ENCODE measurements at regions not wholly inside any gene's neighbourhood (a gene's known extent, or its start where the extent isn't known, plus 50 kb on each side); places are given as distances from the start of the nearest gene placed in this dataset.

DNA sequence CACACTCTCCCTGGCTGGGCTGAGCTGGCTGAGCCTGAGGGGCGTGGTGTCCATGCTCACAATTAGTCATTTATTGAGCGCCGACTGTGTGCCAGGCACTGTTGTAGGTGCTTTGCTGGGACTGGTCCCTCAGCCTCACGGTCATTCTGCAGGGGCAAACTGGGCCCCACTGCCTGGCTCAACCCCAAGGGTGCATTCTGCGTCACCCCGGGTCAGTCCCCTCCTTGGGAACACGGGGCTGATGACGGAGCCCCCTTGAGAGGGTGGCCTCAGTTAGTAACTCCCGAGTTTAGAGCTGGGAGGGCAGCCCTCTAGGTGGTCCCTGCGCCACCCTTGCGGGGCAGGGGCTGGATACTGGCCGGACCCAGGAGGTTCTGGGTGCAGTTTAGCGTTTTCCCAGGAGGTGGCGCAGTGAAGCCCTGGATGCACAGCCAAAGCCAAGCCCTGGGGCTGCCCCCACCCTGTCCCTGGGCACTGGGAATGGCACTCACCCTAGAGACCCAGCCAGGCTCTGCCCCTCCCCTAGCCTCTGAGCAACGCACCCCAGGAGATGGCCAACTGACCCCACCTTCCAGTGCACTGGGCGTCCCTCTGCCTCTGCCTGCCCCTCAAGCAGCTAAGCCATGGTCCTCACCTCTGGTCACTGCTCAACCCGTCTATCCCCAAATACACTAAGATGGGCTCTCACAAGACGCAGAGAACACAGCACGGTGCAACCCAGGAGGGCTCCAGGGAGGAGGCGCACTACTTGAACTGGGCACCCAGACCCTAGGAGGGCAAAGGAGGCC, 243.2 kb upstream of the GSE1 start:
- ATAC-seq (ENCODE audit: low read depth in 2 of 2) (peak; percentile 46 to 51), DNase-seq (peak; percentile 31)
- Mint-ChIP-seq H3K27me3 (peaks cover 18 to 28% (median 26%) of the 10 kb centered on the region in 3 donors), H3K4me3 (no peak overlapping the region), H3K27ac (peak overlapping the region in 1 of 6 donors; percentile 38), H3K4me1 (peaks cover 0 to 3% (median 0%) of the 10 kb centered on the region in 3 donors), H3K36me3 (no peaks in the 10 kb centered on the region), H3K9me3 (no peaks in the 10 kb centered on the region)

DNA sequence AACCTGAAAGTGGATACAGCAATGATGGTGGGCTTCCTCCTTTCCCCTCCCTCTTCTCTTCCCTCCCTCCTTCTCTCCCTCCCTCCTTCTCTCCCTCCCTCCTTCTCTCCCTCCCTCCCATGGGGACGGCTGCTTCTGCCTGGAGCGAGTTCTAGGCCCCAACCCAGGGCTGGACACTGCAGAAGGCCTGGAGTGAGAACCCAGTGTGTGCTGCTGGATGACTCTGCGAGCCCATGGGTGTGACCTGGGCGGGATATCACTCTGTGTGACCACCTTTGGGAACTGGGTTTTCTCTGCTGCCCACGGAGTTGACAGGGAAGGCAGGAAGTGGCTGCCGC, 242.6 kb upstream of the GSE1 start:
- Mint-ChIP-seq H3K36me3 (no peaks in the 10 kb centered on the region), H3K9me3 (no peaks in the 10 kb centered on the region), H3K27me3 (peaks cover 18 to 28% (median 20%) of the 10 kb centered on the region in 3 donors), H3K4me1 (peaks cover 0 to 3% (median 0%) of the 10 kb centered on the region in 3 donors), H3K4me3 (no peak overlapping the region), H3K27ac (no peak overlapping the region)
- DNase-seq, result no peak
- ATAC-seq (ENCODE audit: low read depth in 2 of 2), result no peak

DNA sequence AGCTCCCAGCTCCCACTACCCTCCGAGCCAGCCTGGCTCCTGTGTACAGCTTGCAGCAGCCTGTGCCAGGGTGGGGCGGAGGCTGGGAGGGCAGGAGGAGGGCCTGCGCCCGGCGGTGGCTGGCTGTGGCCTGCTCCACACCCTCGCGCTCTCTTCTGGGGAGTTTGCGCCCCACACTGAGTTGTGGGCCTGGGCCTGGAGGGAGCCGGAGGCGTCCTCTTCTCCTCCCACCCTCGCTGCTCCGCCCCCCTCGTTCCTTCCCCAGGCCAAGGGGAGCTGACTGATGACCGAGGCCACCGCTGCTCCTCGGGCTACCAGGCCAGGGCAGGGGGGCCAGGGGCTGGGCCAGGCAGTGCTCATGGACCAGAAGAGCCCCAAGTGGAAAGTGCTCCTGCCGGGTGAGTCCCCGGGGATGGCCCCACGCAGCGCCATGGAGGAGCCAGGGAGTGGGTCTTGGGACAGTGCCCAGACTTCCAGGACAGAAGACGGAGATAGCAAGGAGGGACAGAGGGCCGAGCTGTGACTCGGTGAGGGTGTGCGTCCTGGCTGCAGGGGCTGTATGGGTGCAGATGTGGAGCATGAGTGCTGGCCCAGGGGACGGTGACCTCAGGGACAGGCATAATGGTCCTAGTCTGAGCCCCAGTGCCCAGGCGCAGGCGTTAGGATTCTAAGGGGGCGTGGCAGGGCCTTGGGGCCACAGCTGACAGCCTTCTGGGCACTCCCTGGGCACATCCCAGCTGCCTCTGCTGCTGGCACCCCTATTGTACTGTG, 242.1 kb upstream of the GSE1 start:
- DNase-seq (no peak), ATAC-seq (ENCODE audit: low read depth in 2 of 2) (no peak)
- Mint-ChIP-seq H3K4me3 (no peak overlapping the region), H3K27ac (peak overlapping the region in 1 of 6 donors; percentile 84), H3K4me1 (peaks cover 0 to 3% (median 0%) of the 10 kb centered on the region in 3 donors), H3K27me3 (peaks cover 17 to 25% (median 22%) of the 10 kb centered on the region in 3 donors), H3K36me3 (no peaks in the 10 kb centered on the region), H3K9me3 (no peaks in the 10 kb centered on the region)

DNA sequence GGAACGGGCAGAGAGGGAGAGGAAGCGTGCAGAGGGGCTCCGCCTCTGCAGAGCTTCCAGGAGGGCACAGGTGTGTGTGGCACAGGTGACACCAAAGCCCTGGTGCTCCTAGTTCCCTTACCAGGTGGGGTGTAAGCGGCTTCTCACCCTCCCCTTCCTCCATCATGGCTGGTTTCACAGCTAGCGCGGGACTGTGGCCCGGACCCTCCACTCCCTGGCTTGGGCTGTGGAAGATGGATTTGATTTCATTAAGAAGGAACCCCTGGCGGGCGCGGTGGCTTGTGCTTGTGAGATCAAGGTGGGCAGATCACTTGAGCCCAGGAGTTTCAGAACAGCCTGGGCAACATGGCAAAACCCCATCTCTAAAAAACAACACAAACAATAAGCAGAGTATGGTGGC, 241.2 kb upstream of the GSE1 start:
- no peak overlapping the region for H3K27ac Mint-ChIP-seq

DNA sequence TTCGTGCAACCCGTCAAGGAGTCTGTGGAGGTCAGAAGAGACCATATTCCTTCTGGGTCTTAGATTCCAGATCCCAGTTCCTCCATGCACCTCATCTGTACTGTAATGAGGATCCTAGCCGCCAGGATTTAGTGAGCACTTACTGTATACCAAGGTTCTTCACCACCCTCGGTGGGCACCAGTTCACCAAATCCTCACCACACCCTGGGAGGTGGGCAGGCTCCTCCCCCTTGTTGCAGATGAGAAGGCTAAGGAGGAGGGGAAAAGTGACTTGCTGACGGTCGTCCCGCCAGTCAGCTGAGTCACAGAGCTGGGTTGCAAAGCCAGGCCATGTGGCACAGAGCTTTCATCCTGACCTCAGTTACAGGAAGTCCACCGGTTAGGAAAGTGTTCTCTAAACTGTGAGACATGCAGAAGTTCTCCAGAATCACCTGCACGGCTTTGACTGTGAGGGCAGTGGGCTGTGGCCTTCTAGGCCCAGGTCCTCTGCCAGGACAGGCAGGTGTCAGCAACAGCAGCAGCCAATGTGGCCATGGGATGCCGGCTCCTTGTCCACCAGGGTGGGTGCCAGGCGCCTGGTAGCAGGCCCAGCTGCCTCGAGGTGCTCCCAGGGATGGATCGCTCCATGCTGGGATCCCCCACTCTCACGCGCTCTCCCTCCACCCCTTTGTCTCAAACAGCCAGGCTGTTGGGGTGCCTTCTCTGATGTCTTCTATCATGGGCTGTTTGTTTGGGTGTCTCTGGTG, 240.3 kb upstream of the GSE1 start:
- no peaks in the 10 kb centered on the region for H3K9me3 Mint-ChIP-seq
- H3K4me1 Mint-ChIP-seq, result peaks cover 0 to 3% (median 0%) of the 10 kb centered on the region in 3 donors
- H3K36me3 Mint-ChIP-seq, result no peaks in the 10 kb centered on the region
- H3K27me3 Mint-ChIP-seq, result peaks cover 5 to 28% (median 14%) of the 10 kb centered on the region in 3 donors
- peak overlapping the region in 1 of 8 donors; percentile 33 for H3K4me3 Mint-ChIP-seq
- H3K27ac Mint-ChIP-seq, result no peak overlapping the region
- DNase-seq (no peak), ATAC-seq (ENCODE audit: low read depth in 2 of 2) (no peak)

More for the DNA sequence above, 241.2 kb upstream of the GSE1 start:
- Mint-ChIP-seq H3K36me3 (no peaks in the 10 kb centered on the region), H3K4me1 (peaks cover 0 to 3% (median 0%) of the 10 kb centered on the region in 3 donors), H3K9me3 (no peaks in the 10 kb centered on the region), H3K4me3 (no peak overlapping the region), H3K27me3 (peaks cover 10 to 26% (median 16%) of the 10 kb centered on the region in 3 donors)
- DNase-seq, result no peak
- no peak for ATAC-seq (ENCODE audit: low read depth in 2 of 2)

DNA sequence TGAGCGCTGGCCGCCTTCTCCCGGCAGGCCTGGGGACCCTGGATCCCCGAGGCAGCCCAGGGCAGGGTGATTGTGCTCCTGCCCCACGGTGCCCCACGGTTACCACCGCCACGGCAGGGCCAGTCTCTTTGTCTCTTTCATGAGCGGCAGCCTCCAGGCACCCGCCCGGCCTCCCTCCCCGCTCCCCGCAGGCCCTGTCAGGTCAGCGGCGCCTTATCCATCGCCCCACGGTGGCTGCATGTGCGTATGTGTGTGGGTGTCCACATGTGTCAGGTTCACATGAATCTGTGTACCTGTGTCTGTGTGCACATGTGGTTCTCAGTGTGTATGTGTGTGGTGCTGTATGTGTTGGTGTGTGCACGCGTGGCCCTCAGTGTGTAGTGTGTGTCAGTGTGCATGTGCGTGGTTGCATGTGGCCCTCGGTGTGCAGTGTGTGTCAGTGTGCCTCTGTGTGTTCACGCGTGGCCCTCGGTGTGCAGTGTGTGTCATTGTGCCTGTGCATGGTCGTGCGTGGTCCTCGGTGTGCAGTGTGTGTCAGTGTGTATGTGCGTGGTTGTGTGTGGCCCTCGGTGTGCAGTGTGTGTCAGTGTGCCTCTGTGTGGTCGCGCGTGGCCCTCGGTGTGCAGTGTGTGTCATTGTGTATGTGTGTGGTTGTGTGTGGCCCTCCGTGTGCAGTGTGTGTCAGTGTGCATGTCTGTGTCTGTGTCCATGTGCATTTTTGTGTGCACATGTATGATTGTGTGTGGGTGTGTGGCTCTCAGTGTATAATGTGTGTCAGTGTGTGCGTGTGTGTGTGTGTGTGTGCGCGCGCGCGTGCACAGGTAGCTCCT, 239.2 kb upstream of the GSE1 start:
- Mint-ChIP-seq H3K27ac (peak overlapping the region in 2 of 6 donors; percentile 86 to 95), H3K9me3 (no peaks in the 10 kb centered on the region), H3K27me3 (peaks cover 5 to 35% (median 21%) of the 10 kb centered on the region in 3 donors), H3K4me1 (peaks cover 0 to 3% (median 0%) of the 10 kb centered on the region in 3 donors), H3K36me3 (no peaks in the 10 kb centered on the region), H3K4me3 (no peak overlapping the region)
- no peak for DNase-seq
- no peak for ATAC-seq (ENCODE audit: low read depth in 2 of 2)

DNA sequence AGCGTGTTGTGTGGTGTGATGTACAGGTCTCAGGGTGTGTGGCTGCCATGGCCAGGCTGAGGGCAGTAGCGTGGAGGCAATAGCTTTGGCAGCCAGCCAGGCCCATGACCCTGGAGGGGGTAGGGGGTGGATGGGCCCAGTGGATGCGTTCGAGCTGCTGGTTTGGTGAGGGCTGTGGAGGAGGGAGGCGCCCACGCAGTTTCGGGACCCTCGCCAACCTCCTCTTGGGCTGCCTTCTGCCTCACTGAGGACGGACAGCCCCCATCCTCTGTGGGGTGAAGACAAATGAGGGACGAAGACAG, 238.6 kb upstream of the GSE1 start:
- no peak overlapping the region for H3K4me3 Mint-ChIP-seq
- no peaks in the 10 kb centered on the region for H3K9me3 Mint-ChIP-seq
- ATAC-seq (ENCODE audit: low read depth in 2 of 2), result no peak
- H3K27ac Mint-ChIP-seq, result peak overlapping the region in 1 of 6 donors; percentile 95
- peaks cover 0 to 3% (median 0%) of the 10 kb centered on the region in 3 donors for H3K4me1 Mint-ChIP-seq
- H3K36me3 Mint-ChIP-seq, result no peaks in the 10 kb centered on the region
- H3K27me3 Mint-ChIP-seq, result peaks cover 5 to 37% (median 21%) of the 10 kb centered on the region in 3 donors
- DNase-seq, result no peak

DNA sequence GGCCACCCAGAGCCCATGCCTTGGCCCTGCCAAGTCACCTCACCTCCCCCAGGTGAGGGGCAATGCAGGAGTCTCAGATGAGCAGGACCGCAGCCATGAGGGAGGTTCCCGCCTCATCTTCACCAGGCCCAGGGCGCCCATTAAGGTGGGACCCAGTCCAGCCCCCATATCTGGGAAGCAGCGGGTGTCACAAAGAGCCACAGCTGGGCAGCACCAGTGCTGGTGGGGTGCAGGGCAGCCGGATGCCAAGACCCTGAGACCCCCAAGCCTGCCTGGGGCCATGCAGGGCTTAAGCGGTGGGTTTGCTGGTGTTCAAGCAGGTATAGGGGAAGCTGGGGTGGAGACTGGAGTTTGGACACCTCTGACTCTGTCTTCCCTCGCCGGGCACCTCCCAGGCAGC, 237.8 kb upstream of the GSE1 start:
- Mint-ChIP-seq H3K27ac (no peak overlapping the region), H3K9me3 (no peaks in the 10 kb centered on the region), H3K27me3 (peaks cover 9 to 44% (median 21%) of the 10 kb centered on the region in 3 donors), H3K4me3 (no peak overlapping the region), H3K4me1 (peaks cover 0 to 2% (median 0%) of the 10 kb centered on the region in 3 donors), H3K36me3 (no peaks in the 10 kb centered on the region)
- no peak for ATAC-seq (ENCODE audit: low read depth in 2 of 2)
- no peak for DNase-seq

DNA sequence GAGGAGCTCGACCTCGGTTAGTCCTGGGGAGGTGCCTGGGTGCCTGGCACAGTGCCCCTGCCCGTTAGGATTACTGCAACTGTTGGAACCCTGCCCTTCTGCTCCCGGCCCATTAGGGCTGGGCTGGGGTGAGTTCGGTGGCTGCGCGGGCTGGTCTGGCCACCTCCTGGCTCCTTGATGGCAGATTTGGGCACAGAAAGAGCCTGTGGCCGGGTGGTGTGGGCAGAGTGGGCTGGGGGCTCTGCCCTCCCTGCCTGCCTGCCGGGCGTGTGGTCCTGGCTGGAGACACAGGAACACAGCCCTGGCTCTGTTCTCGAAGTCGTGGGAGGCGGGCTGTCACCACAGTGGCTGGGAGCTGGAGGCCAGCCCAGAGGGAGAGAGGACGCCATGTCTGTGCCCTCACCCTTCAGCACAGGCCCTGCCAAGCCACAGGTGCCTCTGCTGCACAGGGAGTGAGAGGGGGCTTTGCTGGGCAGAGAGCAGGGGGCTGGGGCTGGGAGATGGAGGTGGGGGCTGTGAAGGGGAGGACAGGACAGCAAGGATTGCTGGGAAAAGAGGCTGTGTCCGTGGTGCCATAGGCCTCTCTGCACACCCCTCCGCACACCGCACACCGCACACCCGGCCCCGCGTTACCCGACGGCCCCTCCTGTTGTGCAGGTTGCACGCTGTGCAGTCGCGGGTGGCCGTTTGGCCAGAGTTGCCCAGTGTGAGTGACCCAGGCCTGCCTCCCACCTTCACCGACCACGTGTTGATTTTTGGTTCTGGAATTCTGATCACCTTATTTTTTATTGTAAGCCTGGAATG, 236.6 kb upstream of the GSE1 start:
- Mint-ChIP-seq H3K9me3 (no peaks in the 10 kb centered on the region), H3K4me3 (no peak overlapping the region), H3K4me1 (no peaks in the 10 kb centered on the region), H3K36me3 (no peaks in the 10 kb centered on the region), H3K27ac (no peak overlapping the region), H3K27me3 (peaks cover 14 to 49% (median 21%) of the 10 kb centered on the region in 3 donors)
- ATAC-seq (ENCODE audit: low read depth in 2 of 2) (no peak), DNase-seq (no peak)

DNA sequence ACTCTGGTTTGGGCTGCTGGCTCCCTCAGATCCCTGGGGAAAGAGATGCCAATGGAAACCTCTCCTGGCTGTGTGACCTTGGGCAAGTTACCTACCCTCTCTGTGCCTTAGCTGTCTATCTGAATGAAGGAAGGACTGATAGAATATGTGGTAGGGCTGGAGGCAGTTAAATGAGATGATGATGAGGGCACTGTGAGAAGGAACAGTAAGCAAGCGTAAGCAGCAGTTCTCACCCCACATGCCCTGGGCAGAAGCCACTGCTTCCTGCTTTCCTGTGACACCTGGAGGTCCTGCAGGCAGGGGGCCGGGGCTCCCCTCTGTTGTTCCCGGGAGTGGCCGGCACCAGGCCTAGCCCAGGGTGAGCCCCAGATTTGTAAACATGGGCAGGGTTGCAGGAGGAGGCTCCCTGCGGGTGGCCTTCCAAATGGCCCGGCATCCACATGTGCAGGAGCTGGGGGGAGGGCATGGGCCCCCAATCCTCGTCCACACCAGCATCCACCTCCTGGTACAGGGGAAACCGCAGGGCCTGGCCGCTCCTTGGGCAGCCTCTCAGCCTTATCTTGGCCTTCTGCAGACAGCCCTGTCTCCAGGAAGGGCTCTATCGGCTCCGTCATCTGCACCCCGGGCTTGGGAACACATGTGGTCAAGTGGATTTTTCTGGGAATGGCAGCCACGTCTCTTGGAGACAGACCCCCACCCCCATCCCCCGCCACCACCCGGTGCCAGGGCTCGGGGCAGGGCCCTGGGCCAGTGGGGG, 235.6 kb upstream of the GSE1 start:
- no peaks in the 10 kb centered on the region for H3K9me3 Mint-ChIP-seq
- H3K27me3 Mint-ChIP-seq, result peaks cover 14 to 49% (median 21%) of the 10 kb centered on the region in 3 donors
- H3K36me3 Mint-ChIP-seq, result no peaks in the 10 kb centered on the region
- H3K27ac Mint-ChIP-seq, result no peak overlapping the region
- DNase-seq, result no peak
- no peak for ATAC-seq (ENCODE audit: low read depth in 2 of 2)
- H3K4me1 Mint-ChIP-seq, result no peaks in the 10 kb centered on the region
- no peak overlapping the region for H3K4me3 Mint-ChIP-seq

DNA sequence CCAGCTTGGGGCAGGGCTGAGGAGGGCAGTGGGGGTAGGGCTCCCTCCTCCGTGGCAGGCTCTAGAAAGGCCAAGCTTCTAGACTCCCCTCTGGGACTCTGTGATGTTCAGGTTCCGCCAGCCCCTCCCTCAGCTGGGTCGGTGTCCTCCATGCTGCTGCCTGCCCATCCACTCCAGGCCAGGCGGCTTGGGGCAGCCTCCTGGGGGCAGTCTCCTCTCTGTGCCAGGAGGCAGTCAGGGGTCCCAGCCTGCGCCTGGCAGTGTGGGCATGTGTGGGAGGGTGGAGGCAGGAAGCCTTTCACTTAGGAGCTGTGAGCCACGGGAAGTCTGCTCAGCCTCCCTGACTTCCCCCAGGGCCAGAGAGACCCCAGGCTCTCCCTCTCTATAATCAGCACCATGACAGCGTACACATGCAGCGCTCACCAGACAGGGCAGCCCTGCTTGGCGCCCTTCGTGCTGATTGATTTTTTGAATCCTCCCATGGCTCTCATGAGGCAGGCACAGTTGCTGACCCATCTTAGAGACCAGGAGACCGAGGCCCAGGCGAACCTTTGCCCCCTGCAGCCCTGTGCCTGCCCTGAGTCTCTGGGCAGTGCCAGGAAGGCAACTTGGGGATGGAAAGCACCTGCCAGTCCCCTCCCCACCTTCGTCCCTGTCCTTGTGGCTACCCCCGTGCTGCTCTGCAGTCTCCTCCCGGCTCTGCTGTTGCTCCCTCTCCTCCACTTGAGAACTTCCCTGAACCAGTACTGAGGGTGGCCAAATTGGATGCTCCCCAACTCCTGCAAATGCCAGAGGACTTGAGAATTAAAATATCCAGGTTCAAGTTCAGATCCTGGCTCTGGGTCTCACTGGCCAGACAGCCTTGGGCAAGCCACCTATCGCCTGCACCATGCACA, 234.7 kb upstream of the GSE1 start:
- Mint-ChIP-seq H3K4me3 (no peak overlapping the region), H3K9me3 (peaks cover 0 to 5% (median 0%) of the 10 kb centered on the region in 7 donors), H3K36me3 (no peaks in the 10 kb centered on the region), H3K27ac (no peak overlapping the region), H3K27me3 (peaks cover 18 to 49% (median 21%) of the 10 kb centered on the region in 3 donors), H3K4me1 (peaks cover 0 to 5% (median 0%) of the 10 kb centered on the region in 3 donors)
- ATAC-seq (ENCODE audit: low read depth in 2 of 2) (no peak), DNase-seq (no peak)

Data from naive B cell (primary cell).